ENCODE measurements at regions not wholly inside any gene's neighbourhood (a gene's known extent, or its start where the extent isn't known, plus 50 kb on each side); places are given as distances from the start of the nearest gene placed in this dataset.

GRCh38 chr4:123672987-123673386 lies 276.4 kb downstream of the SPRY1 start:
- Histone ChIP-seq H3K36me3 (ENCODE audit: insufficient read depth, low read length) (no peaks in the 10 kb centered on the region), H3K9ac (ENCODE audit: low read length) (no peak overlapping the region), H3K9me3 (ENCODE audit: insufficient read depth, low read depth, low read length) (no peaks in the 10 kb centered on the region), H3K79me2 (ENCODE audit: insufficient read depth, low read length) (no peaks in the 10 kb centered on the region), H2AFZ (ENCODE audit: low read depth, low read length) (no peak overlapping the region), H3K4me2 (ENCODE audit: low read length) (no peak overlapping the region), H3K4me3 (ENCODE audit: insufficient read depth, low read depth, low read length) (no peak overlapping the region), H3K27me3 (ENCODE audit: insufficient read depth, low read length) (no peaks in the 10 kb centered on the region), H3K4me1 (ENCODE audit: insufficient read depth, low read length) (no peaks in the 10 kb centered on the region), H4K20me1 (ENCODE audit: insufficient read depth, low read length) (no peaks in the 10 kb centered on the region), H3K27ac (ENCODE audit: low read depth, low read length) (no peak overlapping the region)
- DNase-seq (ENCODE audit: low read depth) (peak; percentile 74), FAIRE-seq (no peak)
- Mint-ChIP-seq H3K4me1 (ENCODE audit: low read depth, unreplicated experiment) (no peaks in the 10 kb centered on the region), H3K27ac (ENCODE audit: unreplicated experiment) (no peak overlapping the region), H3K9me3 (ENCODE audit: unreplicated experiment) (peaks cover 2% of the 10 kb centered on the region), H3K4me3 (ENCODE audit: unreplicated experiment) (no peak overlapping the region), H3K27me3 (ENCODE audit: low read depth, unreplicated experiment) (no peaks in the 10 kb centered on the region), H3K36me3 (ENCODE audit: low read depth, unreplicated experiment) (no peaks in the 10 kb centered on the region)
- TF ChIP-seq CTCF (IDR thresholded peaks at IDR 0.05; ENCODE audit: insufficient read depth, low read depth, low read length) (no peak), EZH2 (IDR thresholded peaks at IDR 0.05; ENCODE audit: insufficient read depth, low read length) (no peak)

GRCh38 chr4:123673971-123674370 lies 277.4 kb downstream of the SPRY1 start:
- Histone ChIP-seq H3K36me3 (ENCODE audit: insufficient read depth, low read length) (no peaks in the 10 kb centered on the region), H3K9ac (ENCODE audit: low read length) (no peak overlapping the region), H3K9me3 (ENCODE audit: insufficient read depth, low read depth, low read length) (no peaks in the 10 kb centered on the region), H3K4me3 (ENCODE audit: insufficient read depth, low read depth, low read length) (no peak overlapping the region), H2AFZ (ENCODE audit: low read depth, low read length) (no peak overlapping the region), H3K27ac (ENCODE audit: low read depth, low read length) (no peak overlapping the region), H4K20me1 (ENCODE audit: insufficient read depth, low read length) (no peaks in the 10 kb centered on the region), H3K4me2 (ENCODE audit: low read length) (peak overlapping the region; percentile 8), H3K4me1 (ENCODE audit: insufficient read depth, low read length) (no peaks in the 10 kb centered on the region), H3K27me3 (ENCODE audit: insufficient read depth, low read length) (no peaks in the 10 kb centered on the region), H3K79me2 (ENCODE audit: insufficient read depth, low read length) (no peaks in the 10 kb centered on the region)
- Mint-ChIP-seq H3K36me3 (ENCODE audit: low read depth, unreplicated experiment) (no peaks in the 10 kb centered on the region), H3K4me3 (ENCODE audit: unreplicated experiment) (no peak overlapping the region), H3K4me1 (ENCODE audit: low read depth, unreplicated experiment) (no peaks in the 10 kb centered on the region), H3K9me3 (ENCODE audit: unreplicated experiment) (peaks cover 2% of the 10 kb centered on the region), H3K27ac (ENCODE audit: unreplicated experiment) (no peak overlapping the region), H3K27me3 (ENCODE audit: low read depth, unreplicated experiment) (no peaks in the 10 kb centered on the region)
- no peak for FAIRE-seq
- peak; percentile 91 for DNase-seq (ENCODE audit: low read depth)
- TF ChIP-seq CTCF (IDR thresholded peaks at IDR 0.05; ENCODE audit: insufficient read depth, low read depth, low read length), result no peak
- TF ChIP-seq EZH2 (IDR thresholded peaks at IDR 0.05; ENCODE audit: insufficient read depth, low read length), result no peak

GRCh38 chr4:123674762-123675465 lies 278.3 kb downstream of the SPRY1 start:
- Mint-ChIP-seq H3K4me1 (ENCODE audit: low read depth, unreplicated experiment) (no peaks in the 10 kb centered on the region), H3K27me3 (ENCODE audit: low read depth, unreplicated experiment) (no peaks in the 10 kb centered on the region), H3K27ac (ENCODE audit: unreplicated experiment) (no peak overlapping the region), H3K9me3 (ENCODE audit: unreplicated experiment) (peaks cover 2% of the 10 kb centered on the region), H3K4me3 (ENCODE audit: unreplicated experiment) (no peak overlapping the region), H3K36me3 (ENCODE audit: low read depth, unreplicated experiment) (no peaks in the 10 kb centered on the region)
- TF ChIP-seq EZH2 (IDR thresholded peaks at IDR 0.05; ENCODE audit: insufficient read depth, low read length) (no peak), CTCF (IDR thresholded peaks at IDR 0.05; ENCODE audit: insufficient read depth, low read depth, low read length) (no peak)
- no peak overlapping the region for H3K4me3 ChIP-seq (ENCODE audit: insufficient read depth, low read depth, low read length)
- no peak overlapping the region for H3K27ac ChIP-seq (ENCODE audit: low read depth, low read length)
- H3K36me3 ChIP-seq (ENCODE audit: insufficient read depth, low read length), result no peaks in the 10 kb centered on the region
- H3K79me2 ChIP-seq (ENCODE audit: insufficient read depth, low read length), result no peaks in the 10 kb centered on the region
- no peaks in the 10 kb centered on the region for H3K9me3 ChIP-seq (ENCODE audit: insufficient read depth, low read depth, low read length)
- no peaks in the 10 kb centered on the region for H3K4me1 ChIP-seq (ENCODE audit: insufficient read depth, low read length)
- no peak overlapping the region for H2AFZ ChIP-seq (ENCODE audit: low read depth, low read length)
- no peak overlapping the region for H3K9ac ChIP-seq (ENCODE audit: low read length)
- H3K27me3 ChIP-seq (ENCODE audit: insufficient read depth, low read length), result no peaks in the 10 kb centered on the region
- no peak overlapping the region for H3K4me2 ChIP-seq (ENCODE audit: low read length)
- no peak for FAIRE-seq
- DNase-seq (ENCODE audit: low read depth), result no peak
- H4K20me1 ChIP-seq (ENCODE audit: insufficient read depth, low read length), result no peaks in the 10 kb centered on the region
